Spleen (tissue), 11 donors: ENCODE measurements at regions not wholly inside any gene's neighbourhood (a gene's known extent, or its start where the extent isn't known, plus 50 kb on each side); places are given as distances from the start of the nearest gene placed in this dataset.

ENCODE experiments used
- DNase-seq: peaks from one replicate; pipeline ENCODE4 v3.0.0-alpha.2; 2020
- H3K27ac ChIP-seq, 8 donors: fragments of 200-600 bp; sonication (generic) in 7 of 8; 1 replicate in 4 of 8; 2 replicates in 4 of 8; pipeline versions ENCODE4 v1.5.0 to v1.8.0; 2016 to 2021; ENCODE audit warnings: inconsistent platforms in 4 of 8, mild to moderate bottlenecking in 4 of 8, moderate library complexity in 1 of 8
- H3K27me3 ChIP-seq, 7 donors: fragments of 200-600 bp; sonication (generic) in 6 of 7; replicated peaks in 1 of 7; 1 replicate in 4 of 7; 2 replicates in 3 of 7; pipeline versions ENCODE4 v1.5.0 to v1.8.0; 2016 to 2021; ENCODE audit warnings: inconsistent platforms in 3 of 7, mild to moderate bottlenecking in 1 of 7
- H3K36me3 ChIP-seq, 6 donors: fragments of 200-600 bp; sonication (generic) in 5 of 6; 1 replicate in 4 of 6; 2 replicates in 2 of 6; pipeline versions ENCODE4 v1.5.0 to v1.8.0; 2016 to 2021; ENCODE audit warnings: inconsistent platforms in 2 of 6
- H3K4me1 ChIP-seq, 6 donors: fragments of 200-600 bp; sonication (generic) in 5 of 6; 1 replicate in 3 of 6; 2 replicates in 3 of 6; pipeline versions ENCODE4 v1.5.0 to v1.8.0; 2016 to 2021; ENCODE audit warnings: inconsistent platforms in 3 of 6
- H3K4me3 ChIP-seq, 8 donors: fragments of 200-600 bp; sonication (generic) in 7 of 8; 1 replicate in 4 of 8; 2 replicates in 4 of 8; pipeline versions ENCODE4 v1.5.0 to v1.8.0; 2016 to 2021; ENCODE audit warnings: inconsistent platforms in 4 of 8, mild to moderate bottlenecking in 4 of 8, moderate library complexity in 2 of 8
- H3K9me3 ChIP-seq, 8 donors: fragments of 200-600 bp; sonication (generic) in 7 of 8; 1 replicate in 4 of 8; 2 replicates in 4 of 8; pipeline versions ENCODE4 v1.5.0 to v1.8.0; 2016 to 2021; ENCODE audit warnings: inconsistent platforms in 4 of 8
- POLR2A ChIP-seq, 3 donors: fragments of 450-650 bp; IDR thresholded peaks; one replicate each; pipeline ENCODE4 v1.5.1; 2017; ENCODE audit warnings: antibody characterized with exemption in 3 of 3, mild to moderate bottlenecking in 1 of 3
- POLR2AphosphoS5 ChIP-seq, 3 donors: sonication (generic); formaldehyde crosslinking; IDR thresholded peaks; one replicate each; pipeline ENCODE4 v1.5.1; 2017; ENCODE audit warnings: antibody characterized with exemption in 3 of 3
- WGBS, 5 donors: extraction: QIAGEN DNeasy Blood & Tissue Kit in 3 of 5; methylation state at CpG; one replicate each; pipeline versions ENCODE4 v1.1.5 to v1.1.7; 2013 to 2018; 5-methylcytosine and 5-hydroxymethylcytosine counted together
- intact Hi-C: fragments of 100-400 bp; cut with DNase I; formaldehyde crosslinking; loops from one replicate; pipeline ENCODE4 v1.15.0; 2023; ENCODE audit warnings: low total_unique reads
- TF ChIP-seq, protein P1 (sequence below), 11 experiments: fragments of 200-600 bp in 7 of 11; fragments of 450-650 bp in 4 of 11; sonication (generic) in 4 of 11; IDR thresholded peaks in 8 of 11; conservative IDR thresholded peaks in 3 of 11; 1 replicate in 7 of 11; 2 replicates in 4 of 11; pipeline versions ENCODE4 v1.4.0 to v1.8.0; 2016 to 2021; ENCODE audit warnings: antibody characterized with exemption in 11 of 11, inconsistent platforms in 4 of 11, mild to moderate bottlenecking in 1 of 11
- donor health status: healthy with polysubstance abuse.
- donor health status: DM: no; HTN: no; CAD: no; lungs with moderate emphysema.
- donor health status: DM: no; HTN: no; CAD: no.
- donor health status: Bipolar disorder and iron deficiency.
- donor health status: healthy.
- donor health status: DM: no; HTN: no; CAD: no.
- donor health status: DM: yes; HTN: yes; CAD: no.

DNA sequence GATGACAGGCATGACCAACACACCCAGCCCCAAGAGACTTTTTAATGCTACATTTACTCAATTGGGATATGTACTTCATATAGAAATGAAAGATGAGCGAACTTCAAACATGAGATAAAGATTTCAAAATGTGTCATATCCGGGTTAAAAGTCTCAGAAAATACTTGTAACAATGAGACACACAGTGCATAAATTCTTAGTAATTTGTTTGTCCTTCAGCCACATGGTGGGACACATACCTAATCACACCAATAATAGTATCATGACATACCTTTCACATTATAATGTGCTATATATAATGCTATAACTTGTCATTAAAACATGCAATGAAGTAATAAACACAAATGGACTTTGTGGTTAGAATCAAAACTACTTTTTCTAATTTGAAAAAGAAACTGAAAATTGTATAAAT lies 204.7 kb upstream of the RFX3 start:
- no peaks in the 10 kb centered on the region for H3K9me3 ChIP-seq
- H3K4me1 ChIP-seq = peaks cover 4 to 15% (median 9%) of the 10 kb centered on the region in 6 donors
- DNase-seq = no peak
- intact Hi-C loops = loop anchor here (5.0 kb wide), 1 partner anchor 607 kb away; no protein-coding TSS in a partner anchor
- H3K27me3 ChIP-seq = no peaks in the 10 kb centered on the region
- TF ChIP-seq POLR2A (IDR thresholded peaks at IDR 0.05) (no peak), POLR2AphosphoS5 (IDR thresholded peaks at IDR 0.05) (no peak)
- TF ChIP-seq, protein P1, sequence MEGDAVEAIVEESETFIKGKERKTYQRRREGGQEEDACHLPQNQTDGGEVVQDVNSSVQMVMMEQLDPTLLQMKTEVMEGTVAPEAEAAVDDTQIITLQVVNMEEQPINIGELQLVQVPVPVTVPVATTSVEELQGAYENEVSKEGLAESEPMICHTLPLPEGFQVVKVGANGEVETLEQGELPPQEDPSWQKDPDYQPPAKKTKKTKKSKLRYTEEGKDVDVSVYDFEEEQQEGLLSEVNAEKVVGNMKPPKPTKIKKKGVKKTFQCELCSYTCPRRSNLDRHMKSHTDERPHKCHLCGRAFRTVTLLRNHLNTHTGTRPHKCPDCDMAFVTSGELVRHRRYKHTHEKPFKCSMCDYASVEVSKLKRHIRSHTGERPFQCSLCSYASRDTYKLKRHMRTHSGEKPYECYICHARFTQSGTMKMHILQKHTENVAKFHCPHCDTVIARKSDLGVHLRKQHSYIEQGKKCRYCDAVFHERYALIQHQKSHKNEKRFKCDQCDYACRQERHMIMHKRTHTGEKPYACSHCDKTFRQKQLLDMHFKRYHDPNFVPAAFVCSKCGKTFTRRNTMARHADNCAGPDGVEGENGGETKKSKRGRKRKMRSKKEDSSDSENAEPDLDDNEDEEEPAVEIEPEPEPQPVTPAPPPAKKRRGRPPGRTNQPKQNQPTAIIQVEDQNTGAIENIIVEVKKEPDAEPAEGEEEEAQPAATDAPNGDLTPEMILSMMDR (IDR thresholded peaks at IDR 0.05 in 8 of 11, conservative IDR thresholded peaks at IDR 0.05 in 3 of 11) = no peak
- WGBS, 5 donors = 62 to 83% (median 80%) methylated on average over 2 of the region's 2 CpGs
- H3K4me3 ChIP-seq = no peak overlapping the region
- no peaks in the 10 kb centered on the region for H3K36me3 ChIP-seq
- H3K27ac ChIP-seq = no peak overlapping the region

DNA sequence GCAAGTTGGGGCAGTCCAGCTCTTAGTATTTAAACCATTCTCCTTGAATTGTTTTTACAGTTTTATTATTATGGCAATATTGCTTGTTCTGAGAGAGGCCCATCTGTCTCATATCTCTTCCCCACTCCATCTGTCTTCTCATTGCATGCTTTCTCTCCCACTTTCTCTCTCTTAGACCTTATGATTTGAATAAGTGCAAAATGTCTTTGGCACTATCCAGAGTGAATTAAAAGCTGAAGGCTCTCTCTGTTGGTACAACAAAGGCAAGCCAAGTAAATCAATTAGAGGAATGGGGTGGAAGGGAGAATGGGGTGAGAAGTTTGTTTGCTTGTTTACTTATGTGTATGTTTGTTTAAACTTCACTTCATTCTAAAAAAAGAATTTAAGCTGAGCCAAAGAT lies 195.3 kb upstream of the RFX3 start:
- no peak for DNase-seq
- Histone ChIP-seq H3K27ac (no peak overlapping the region), H3K4me3 (no peak overlapping the region), H3K9me3 (no peaks in the 10 kb centered on the region), H3K4me1 (no peaks in the 10 kb centered on the region), H3K27me3 (no peaks in the 10 kb centered on the region), H3K36me3 (no peaks in the 10 kb centered on the region)
- TF ChIP-seq POLR2A (IDR thresholded peaks at IDR 0.05) = no peak
- TF ChIP-seq POLR2AphosphoS5 (IDR thresholded peaks at IDR 0.05) = no peak
- TF ChIP-seq, protein P1 (IDR thresholded peaks at IDR 0.05 in 8 of 11, conservative IDR thresholded peaks at IDR 0.05 in 3 of 11) = no peak
- intact Hi-C loops = no loop called here

DNA sequence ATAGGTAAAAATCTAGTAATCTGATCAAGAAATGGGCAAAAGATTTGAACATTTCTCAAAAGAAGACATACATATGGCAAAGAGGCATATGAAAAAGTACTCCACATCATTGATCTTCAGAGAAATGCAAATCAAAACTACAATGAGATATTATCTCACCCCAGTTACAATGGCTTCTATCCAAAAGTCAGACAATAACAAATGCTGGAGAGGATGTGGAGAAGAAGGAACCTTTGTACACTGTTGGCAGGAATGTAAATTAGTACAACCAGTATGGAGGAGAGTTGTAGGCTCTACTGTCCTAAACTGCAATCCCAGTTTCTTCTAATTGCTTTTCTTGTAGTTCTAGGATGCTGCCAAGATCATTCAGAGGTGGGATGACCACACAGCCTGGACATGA lies 193.5 kb upstream of the RFX3 start:
- Histone ChIP-seq H3K9me3 (no peaks in the 10 kb centered on the region), H3K27ac (no peak overlapping the region), H3K4me1 (no peaks in the 10 kb centered on the region), H3K4me3 (no peak overlapping the region), H3K27me3 (no peaks in the 10 kb centered on the region), H3K36me3 (no peaks in the 10 kb centered on the region)
- TF ChIP-seq POLR2AphosphoS5 (IDR thresholded peaks at IDR 0.05) = no peak
- no peak for DNase-seq
- intact Hi-C loops = no loop called here

DNA sequence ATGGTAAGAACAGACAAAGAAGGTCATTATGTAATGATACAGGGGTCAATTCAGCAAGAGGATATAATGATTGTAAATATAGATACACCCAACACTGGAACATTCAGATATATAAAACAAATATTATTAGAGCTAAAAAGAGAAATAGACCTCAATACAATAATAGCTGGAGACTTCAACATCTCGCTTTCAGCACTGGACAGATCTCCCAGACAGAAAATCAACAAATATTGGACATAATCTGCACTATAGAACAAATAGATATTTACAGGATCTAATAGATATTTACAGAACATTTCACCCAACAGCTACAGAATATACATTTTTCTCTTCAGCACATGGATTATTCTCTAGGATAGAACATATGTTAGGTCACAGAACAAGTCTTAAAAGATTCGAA lies 190.6 kb upstream of the RFX3 start:
- no peaks in the 10 kb centered on the region for H3K4me1 ChIP-seq
- H3K36me3 ChIP-seq = no peaks in the 10 kb centered on the region
- intact Hi-C loops = no loop called here
- H3K4me3 ChIP-seq = no peak overlapping the region
- H3K27me3 ChIP-seq = no peaks in the 10 kb centered on the region
- H3K27ac ChIP-seq = no peak overlapping the region
- TF ChIP-seq POLR2AphosphoS5 (IDR thresholded peaks at IDR 0.05) (no peak), POLR2A (IDR thresholded peaks at IDR 0.05) (no peak)
- TF ChIP-seq, protein P1 (IDR thresholded peaks at IDR 0.05 in 8 of 11, conservative IDR thresholded peaks at IDR 0.05 in 3 of 11) = no peak
- H3K9me3 ChIP-seq = no peaks in the 10 kb centered on the region
- WGBS, 5 donors = 70 to 94% (median 90%) methylated on average over 2 of the region's 2 CpGs
- DNase-seq = no peak

DNA sequence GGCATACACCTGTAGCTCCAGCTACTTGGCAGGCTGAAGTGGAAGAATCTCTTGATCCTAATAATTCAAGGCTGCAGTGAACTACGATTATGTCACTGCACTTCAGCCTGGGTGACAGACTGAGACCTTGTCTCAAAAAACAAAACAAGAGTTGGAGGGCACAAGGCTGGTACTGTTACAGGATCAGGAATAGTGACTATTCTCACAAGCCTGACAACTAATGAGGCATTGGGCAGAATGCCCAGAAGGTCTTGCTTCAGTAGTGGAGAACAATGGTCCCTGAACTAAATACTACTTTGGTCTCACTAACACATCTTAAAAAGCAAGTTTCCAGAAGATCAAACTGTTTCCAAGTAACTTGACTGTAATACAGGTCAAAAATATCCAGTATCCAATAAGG lies 182.9 kb upstream of the RFX3 start:
- intact Hi-C loops = no loop called here
- Histone ChIP-seq H3K36me3 (no peaks in the 10 kb centered on the region), H3K9me3 (no peaks in the 10 kb centered on the region), H3K27ac (no peak overlapping the region), H3K4me1 (no peaks in the 10 kb centered on the region), H3K4me3 (no peak overlapping the region), H3K27me3 (no peaks in the 10 kb centered on the region)
- DNase-seq = no peak
- 65 to 90% (median 72%) methylated on average over 1 of the region's 1 CpG for WGBS, 5 donors
- TF ChIP-seq, protein P1 (IDR thresholded peaks at IDR 0.05 in 8 of 11, conservative IDR thresholded peaks at IDR 0.05 in 3 of 11) = no peak
- no peak for TF ChIP-seq POLR2AphosphoS5 (IDR thresholded peaks at IDR 0.05)
- TF ChIP-seq POLR2A (IDR thresholded peaks at IDR 0.05) = no peak
